ENCODE measurements at regions not wholly inside any gene's neighbourhood (a gene's known extent, or its start where the extent isn't known, plus 50 kb on each side); places are given as distances from the start of the nearest gene placed in this dataset.

- TF ChIP-seq CTCF (IDR thresholded peaks at IDR 0.05) (no peak), SIN3A (IDR thresholded peaks at IDR 0.05; ENCODE audit: borderline replicate concordance, insufficient read depth, low read depth, low read length) (no peak), POLR2AphosphoS5 (IDR thresholded peaks at IDR 0.05; ENCODE audit: low read depth, low read length) (no peak), REST (IDR thresholded peaks at IDR 0.05; ENCODE audit: insufficient read depth in 1 of 2, low read depth in 2 of 2, low read length in 1 of 2) (no peak)
Observed at GRCh38 chr9:94478755-94479730, 75.8 kb upstream of the PCAT7 start.
